ENCODE measurements at regions not wholly inside any gene's neighbourhood (a gene's known extent, or its start where the extent isn't known, plus 50 kb on each side); places are given as distances from the start of the nearest gene placed in this dataset.
A peak's percentile ranks its signal among the peaks of the same experiment; 100 is the strongest.

DNA sequence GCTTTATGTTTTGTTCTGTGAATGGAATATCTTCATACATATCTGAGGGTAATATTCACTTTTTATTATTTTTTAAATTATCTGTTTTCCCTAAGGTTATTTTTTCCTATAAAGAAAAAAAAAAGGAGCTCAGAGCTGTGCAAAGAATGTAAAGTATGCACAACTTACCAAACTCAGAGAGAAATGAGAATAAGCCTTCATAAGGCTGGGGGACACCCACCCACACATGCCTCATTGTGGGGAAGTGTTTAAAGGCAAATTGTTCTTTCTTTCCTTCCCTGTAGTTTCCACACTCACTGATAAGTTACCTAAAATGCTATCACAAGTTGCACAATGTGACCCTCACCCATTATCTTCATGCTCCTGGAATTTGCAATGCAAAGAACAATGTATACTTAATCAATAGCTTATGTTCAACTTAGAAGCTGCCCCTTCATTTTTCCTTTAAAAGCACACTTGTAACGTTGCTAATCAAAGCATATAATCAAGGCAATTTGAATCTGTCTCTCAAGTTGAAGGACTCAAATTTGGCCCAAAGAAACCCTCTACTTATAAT, 108.1 kb downstream of the GNAT3 start:
- DNase-seq: no peak

DNA sequence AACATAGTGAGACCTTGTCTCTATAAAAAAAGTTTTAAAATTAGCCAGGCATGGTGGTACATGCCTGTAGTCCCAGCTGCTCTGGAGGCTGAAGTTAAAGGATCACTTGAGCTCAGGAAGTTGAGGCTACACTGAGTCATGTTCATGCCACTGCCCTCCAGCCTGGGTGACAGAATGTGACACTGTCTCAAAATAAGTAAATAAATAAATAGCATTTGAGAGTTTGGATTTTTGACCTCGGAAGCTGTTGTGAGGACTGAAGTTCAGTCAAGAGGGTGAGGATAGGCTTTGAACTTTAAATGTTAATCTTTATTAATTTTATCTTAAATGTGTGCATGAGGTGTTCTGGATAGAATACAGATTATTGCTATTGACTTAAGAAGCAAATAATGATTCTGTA, 110.2 kb downstream of the GNAT3 start:
- DNase-seq: no peak

DNA sequence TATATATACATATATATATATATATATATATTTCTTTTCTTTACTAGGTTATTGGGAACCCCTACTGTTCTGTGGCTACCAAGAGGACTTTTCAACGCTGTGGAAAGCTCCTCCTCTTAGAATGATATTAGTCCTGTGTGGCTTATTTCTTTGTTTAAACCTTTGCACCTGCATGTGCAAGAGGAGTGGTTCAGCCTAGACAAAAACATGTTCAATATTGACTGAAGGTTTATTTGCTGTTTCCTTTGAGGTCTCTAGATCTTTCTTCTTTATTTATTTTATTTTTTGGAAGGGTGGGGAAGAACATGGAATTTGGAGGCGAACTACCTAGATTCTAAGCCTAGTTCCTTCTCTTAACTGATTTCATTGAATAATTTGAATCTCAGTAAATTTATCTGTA, 118.1 kb downstream of the GNAT3 start:
- peak; percentile 68 to 93 for DNase-seq

DNA sequence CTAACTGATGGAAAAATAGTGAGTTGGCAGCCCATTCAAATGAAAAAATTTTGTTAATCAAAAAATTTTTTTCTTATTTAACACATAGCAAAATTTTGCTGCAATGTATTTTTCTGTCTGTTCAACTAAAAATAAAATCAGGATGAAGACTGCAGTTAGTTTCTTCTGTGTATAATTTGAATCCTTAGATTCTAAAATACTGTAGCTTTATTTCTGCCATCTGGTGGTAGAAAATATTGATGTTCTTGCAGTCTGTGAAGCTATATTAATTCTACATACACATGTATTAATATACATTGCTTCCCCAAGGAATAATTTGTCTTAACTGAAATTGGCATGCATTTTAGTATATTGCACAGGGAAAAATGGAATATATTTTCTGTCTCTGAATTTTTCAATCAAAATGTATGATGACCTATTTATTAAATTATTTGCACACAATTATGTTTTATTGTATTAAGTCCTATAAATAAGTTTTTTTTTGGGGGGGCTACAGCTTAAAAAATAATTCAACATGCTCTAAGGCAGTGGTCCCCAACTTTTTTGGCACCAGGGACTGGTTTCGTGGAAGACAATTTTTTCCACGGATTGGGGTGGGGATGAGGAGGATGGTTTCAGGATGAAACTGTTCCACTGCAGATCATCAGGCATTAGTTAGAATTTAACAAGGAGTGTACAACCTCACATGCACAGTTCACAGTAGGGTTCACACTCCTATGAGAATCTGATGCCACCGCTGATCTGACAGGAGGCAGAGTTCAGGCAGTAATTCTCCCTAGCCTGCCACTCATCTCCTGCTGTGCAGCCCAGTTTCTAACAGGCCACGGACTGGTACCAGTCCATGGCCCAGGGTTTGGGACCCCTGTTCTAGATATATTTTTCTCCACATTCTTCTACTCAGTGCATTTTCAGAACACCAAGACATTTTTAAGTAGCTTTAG, 119.4 kb downstream of the GNAT3 start:
- DNase-seq: peak; percentile 47 to 73

DNA sequence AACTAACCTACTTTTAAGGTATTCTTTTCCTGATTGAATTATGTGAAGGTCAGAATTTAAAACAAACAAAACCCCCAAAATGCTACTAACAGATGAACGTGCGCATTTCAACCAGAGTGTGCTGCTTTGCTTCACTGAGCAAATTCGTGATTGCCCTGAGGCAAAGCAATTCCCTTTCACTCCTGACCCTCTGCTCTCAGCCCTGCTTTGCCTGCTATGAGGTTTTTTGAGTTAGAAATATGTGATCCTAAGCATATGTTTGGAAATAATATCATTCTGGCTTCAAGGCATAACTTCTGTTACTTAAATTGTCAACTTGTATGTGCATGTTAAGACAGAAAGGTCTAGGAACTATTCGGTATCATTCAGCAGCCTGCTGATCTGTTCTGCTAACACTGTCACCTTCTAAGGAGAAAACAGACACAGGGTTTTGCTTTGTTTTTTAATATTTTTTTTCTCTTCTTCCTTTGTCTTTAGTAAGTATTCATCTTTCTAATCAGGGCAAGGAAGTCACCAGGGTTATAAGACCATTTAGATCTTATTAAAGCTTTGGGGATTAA, 124.2 kb downstream of the GNAT3 start:
- DNase-seq: peak; percentile 65 to 88

DNA sequence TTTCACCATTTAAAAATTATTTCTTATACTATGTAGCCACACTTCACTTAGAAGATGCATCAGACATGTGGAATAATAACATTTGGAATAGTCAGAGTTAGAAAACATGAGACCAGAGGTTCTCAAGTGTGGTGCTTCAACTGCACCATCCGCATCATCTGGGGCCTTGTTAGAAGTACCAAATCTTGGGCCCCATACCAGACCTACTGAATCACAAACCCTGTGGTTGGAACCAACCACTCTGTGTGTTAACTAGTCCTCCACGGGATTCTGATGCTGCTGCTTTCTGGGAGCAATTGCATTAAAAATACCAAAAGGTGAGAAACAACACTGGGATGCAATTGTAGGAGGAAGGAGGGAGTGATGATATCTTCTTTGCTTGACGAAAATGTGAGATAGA, 125.2 kb downstream of the GNAT3 start:
- no peak for DNase-seq

DNA sequence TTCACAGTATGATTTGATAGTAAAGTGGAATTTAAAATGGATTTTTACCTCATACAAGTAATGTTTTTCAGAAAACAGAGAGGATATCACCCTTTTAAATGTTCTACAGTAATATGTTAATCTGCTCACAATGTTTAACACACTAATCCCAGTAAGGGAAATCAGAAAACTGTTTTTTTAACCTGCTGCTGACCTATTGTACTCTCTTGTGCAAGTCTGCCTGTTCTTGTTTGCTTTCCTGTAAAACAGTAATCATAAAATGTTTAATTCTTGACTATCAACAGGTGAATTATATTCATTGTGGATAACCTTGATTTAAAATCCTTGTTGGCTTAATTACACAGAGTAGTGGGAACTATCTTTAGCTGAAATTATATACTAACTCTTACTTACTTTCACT, 126.4 kb downstream of the GNAT3 start:
- DNase-seq: peak in 1 of 2 experiments; percentile 30

DNA sequence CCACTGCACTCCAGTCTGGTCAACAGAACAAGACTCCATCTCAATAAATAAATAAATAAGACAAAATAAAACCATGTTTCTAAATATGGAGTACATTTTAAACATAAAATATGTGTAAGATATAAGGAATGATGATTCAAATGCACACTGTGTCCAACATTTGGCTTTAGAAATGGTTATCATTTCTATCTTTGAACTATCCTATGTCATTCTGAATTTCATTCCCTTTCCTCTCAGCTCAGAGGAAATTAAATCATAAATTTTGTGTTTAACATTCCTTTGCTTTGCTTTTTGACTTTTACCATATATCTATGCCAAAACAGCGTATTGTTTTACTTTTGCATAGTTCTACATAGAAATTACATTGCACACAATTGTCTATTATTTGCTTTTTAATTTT, 130.9 kb downstream of the GNAT3 start:
- no peak for DNase-seq

DNA sequence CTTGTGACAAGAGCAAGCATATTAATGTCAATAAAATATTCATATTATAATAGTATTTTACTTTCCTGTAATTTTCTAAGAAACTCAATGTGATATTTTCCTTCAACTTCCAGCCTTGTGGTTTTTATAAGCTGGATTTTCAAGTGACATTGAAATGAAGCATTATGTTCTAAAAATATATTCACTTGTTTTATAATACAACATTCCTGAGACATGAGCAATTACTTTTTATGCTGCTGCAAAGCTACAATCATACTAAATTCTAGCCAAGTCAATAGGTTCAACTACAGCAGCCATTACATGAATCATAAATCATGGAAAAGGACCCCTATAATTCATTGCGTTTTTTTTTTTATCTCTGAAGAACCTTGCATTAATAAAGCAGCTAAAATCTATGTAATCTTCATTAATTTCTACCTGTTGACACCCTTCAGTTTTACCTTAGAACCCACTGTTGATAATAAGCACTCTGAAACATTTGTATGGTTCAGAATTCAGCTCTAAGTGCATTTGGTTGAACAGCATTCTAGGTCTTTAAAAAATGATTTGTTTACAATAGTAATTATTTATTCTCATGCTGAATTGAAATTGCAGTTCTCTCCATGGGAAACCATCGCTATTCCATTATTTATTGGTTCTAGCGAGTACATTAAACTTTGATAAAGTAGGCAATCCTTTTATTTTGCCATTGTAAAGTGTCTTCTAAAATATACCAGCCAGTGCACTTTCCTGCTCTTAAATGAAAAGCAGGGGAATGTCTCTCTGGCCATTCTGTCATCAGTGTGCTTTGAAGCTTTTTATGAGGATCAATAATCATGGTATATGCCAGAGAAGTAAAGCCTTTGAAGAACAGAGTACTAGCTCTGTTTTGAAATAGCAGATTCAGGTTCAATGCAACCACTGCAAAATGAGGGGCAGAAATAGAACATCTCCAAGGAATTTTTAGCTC, 132.6 kb downstream of the GNAT3 start:
- peak; percentile 49 to 83 for DNase-seq

DNA sequence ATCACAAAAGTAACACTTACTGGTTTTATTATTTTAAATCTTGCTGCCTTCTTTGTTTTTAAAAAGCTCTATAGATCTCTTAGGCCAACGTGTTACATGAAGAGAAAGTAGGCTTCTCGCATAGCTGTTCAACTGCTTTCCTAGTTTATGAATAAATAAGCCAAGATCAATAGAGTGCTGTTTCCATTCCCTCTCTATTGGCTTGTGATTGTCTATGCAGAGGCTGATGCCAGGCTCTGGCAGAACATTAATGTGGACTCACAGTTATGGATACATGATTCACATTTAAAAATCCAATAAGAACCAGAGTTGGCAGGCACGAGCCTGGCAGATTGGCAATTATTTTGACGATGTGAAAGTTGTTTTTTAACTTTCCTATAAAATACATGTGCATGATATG, 137.5 kb downstream of the GNAT3 start:
- peak in 1 of 2 experiments; percentile 30 for DNase-seq

DNA sequence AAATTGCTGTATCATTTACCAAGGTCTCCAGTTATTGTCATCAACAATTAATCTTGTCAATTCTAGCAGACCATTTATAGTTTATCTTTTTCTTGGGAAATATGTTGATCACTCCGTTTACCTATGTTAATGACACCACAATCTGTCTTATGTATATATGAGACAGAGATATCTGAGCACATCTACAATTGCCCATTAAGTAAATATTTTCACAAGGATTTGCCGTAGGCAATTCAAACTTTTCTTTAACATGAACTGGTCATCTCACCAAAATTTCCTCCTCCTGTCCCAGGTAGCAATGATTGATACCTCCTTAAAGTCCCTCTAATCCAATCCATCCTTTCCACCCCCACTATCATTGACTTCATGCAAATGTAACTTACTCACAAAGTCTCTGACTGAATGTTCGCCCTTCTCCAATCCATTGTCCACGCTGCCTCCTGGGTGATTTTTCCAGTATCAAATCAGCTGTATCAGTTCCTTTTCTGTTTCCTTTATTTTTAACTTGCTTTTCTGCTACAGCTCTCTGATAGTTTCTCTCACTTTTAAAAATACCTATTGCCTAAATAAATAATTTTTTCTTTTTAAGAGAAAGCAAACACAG, 138.3 kb downstream of the GNAT3 start:
- peak; percentile 11 to 30 for DNase-seq

DNA sequence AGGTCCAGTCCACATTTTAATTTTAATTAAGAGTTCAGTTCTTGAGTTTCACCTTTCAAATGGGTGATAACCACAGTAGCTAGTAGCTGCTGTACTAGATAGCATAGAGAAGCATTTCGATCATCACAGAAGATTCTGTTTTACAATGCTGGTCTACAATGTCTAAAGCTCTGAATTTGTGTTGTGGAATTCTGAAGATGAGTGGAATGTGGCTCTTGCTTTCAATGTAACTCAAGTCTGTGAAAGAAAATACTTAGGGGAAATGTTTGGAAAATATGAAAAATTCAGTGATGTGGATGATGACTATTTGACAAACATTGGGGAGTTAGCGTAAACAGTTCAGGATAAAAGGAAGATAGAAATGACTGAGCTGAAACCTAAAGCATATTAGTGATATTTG, 139.4 kb downstream of the GNAT3 start:
- DNase-seq: no peak

DNA sequence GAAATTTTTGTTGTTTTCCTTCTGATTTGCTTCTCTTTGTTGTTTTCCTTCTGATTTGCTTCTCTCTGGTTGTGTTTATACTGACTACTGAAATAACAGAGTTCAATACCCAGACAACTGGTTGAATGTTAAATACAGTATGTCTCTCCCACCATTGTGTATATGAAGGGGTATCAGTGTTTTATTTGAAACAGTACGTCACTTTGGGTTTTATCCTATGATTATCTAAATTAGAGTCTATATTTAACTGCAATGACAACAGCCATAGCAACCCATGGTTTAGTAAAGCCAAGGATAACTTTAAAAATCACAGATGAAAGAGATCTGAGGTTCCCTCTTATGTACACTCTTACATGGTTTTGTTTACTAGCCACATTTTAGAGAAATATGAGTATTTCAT, 141.3 kb downstream of the GNAT3 start:
- peak; percentile 79 to 93 for DNase-seq

DNA sequence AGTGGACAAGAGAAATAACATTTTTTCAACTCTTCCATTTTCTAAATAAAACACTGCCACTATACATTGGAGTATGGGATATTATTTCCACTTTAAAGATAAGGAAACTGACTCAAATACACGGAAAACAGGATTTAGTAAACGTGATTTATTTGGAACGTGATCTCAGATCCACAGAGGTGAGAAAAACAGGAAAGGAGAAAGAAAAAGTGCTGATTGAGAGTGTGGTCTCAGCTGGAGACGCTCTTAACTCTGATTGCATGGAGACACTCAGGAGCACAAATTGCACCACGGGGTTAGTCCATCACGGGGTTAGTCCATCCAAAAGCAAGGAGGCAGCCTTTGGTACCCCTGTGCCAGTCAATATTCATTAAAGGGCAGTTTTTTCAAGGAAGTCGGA, 142.5 kb downstream of the GNAT3 start:
- DNase-seq: peak in 1 of 2 experiments; percentile 40

DNA sequence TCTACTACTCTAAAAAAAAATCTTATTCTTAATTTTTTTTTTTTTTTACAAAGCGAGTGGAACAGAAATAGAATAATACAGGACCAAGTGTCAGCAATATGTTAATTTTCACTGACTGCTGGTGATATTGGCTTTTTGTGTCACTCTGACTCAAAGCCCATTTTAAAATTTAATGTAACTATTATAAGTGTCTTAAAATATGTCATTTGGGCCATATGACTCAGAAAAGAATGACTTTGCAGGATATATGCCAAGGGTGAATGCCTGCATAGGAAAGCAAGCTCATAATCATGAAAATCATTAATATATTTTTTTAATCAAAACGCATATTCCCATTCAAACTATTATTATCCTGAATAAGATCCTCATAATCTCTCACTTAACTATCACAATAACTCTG, 149.2 kb downstream of the GNAT3 start:
- no peak for DNase-seq

DNA sequence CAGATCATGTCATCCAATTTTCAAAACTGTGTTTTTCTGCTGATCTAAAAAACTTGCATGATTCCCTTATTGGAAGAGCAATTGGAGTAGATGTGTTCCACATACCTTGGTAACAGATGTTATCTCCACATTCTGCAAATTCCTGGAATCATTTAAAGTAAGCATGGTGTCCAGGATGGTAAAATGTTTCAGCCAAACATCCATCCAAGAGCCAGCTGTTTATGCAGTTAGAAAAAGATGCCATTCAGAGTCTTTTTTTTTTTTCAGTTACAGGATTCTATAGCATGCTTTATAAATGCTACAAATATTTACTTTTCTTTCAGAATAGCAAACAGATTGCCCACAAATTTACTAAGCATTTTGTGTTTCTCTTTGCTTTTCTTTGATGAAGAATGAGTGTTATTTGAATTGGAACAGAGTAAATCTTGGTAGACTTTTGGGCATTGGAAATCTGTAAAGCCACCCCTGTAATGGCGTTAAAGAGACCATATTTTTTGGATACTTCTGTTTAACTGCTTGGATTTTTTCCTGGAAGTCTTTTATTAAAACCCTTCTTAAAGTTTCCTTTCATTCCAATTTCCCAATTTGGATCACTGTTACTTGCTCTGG, 149.8 kb downstream of the GNAT3 start:
- peak in 1 of 2 experiments; percentile 45 for DNase-seq

DNA sequence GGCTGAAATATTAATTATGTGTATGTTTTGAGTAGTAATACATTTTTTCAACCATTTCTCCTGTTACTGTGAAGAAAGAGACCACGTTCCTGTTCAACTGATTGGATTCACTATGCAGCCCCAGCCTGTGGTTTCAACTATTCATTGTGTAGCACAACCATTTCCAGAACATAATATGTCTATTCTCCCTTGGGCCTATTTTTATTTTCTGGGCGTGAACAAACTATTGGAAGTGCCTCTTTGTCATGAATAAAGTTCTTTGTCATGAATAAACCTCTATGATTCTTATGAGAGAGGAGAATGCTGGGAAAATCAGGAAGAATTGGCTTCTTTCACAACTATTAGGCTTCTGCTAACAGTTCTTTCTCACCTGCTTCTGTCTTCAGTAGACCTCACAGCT, 152.4 kb downstream of the GNAT3 start:
- DNase-seq: no peak

DNA sequence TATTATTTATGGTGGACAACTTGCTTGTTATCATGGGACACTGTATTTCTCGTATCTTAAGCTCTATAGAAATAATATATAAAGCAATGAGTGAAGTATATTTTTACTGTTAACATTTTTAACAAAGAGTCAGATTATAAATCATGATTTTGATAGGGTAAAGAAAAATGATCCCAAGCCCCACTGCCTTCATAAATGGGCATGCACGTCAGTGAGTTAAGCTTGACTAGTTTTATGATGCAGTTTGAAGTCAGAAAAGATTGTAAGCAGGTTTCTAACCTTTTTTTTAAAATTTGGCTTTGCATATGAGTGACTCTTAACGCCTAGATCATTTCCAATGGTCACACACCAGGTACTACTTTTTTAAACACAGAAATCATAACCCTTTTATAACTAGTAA, 152.8 kb downstream of the GNAT3 start:
- no peak for DNase-seq

DNA sequence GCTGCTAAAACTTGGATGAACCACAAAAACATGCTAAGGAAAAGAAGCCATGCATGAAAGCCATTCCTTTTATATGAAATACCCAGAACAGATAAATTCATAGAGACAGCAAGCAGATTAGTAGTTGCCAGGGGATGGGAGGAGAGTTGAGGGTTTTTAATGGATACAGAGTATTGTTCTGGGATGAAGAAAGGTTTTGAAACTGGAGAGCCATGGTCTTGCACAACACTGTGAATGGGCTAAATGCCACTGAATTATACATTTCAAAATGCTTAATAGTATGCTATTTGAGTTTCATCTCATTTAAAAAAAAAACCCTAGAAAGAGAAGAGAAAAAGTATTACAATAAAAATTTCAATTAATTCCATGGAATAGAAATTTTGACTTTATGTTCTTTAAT, 154.3 kb downstream of the GNAT3 start:
- no peak for DNase-seq

DNA sequence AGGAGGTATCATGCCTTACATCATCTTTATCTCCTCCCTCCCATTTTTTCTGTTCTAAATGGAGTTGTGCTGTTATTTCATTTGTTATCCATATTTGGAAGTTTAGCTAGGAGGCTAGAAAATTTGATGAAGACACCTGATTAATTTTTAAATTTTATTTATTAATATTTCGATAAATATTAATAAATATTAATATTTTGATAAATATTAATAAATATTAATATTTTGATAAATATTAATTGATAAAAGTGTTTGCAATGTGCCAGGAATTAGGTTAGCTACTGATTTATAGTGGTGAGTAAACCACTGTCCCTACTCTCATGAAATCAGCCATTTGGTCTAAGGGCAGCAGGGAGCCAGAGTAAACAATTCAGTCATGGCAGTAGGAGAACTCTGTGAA, 161.4 kb downstream of the GNAT3 start:
- DNase-seq: no peak

DNA sequence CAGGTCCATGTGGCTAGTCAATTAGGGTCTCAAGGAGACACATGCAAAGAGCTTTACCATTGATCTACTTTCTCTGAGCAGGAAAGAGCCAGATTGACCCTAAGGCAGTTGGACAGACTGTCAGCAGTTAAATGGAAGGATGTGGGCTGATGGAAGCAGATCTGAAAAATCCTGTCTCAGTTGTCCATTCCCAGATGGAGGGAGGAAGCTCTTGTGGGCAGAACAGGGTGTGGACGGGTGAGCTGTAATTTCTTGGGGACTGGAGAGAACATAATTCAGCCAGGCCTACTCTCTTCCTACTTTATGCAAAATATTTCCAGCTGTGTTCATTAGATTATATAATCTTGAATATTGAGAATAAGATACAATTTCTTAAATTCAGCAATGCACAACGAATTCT, 163.6 kb downstream of the GNAT3 start:
- DNase-seq: no peak

DNA sequence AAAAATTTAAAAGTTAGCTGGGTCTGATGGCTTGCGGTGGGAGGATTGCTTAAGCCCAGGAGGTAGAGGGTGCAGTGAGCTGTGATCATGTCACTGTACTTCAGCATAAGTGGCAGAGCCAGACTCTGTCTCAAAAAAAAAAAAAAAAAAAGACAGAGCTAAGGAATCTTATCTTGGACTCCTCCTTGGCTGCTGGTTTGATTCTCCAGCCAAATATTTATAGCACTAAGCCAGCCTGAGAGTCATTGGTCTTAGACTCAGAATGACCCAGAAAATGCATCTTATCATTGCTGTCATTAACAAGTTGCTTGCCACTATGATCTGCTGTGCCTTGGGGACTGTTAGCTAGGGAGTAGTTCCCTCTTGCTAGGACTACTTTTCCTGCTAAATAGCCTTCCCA, 164.7 kb downstream of the GNAT3 start:
- no peak for DNase-seq

Data from NCI-H2081 (cell line).